ENCODE measurements at regions not wholly inside any gene's neighbourhood (a gene's known extent, or its start where the extent isn't known, plus 50 kb on each side); places are given as distances from the start of the nearest gene placed in this dataset.

GRCh38 chr12:59452746-59453145 lies 143.1 kb upstream of the SLC16A7 start:
- TF ChIP-seq TEAD4 (IDR thresholded peaks at IDR 0.05) = no peak

GRCh38 chr12:59452259-59452658 lies 143.6 kb upstream of the SLC16A7 start:
- TF ChIP-seq ZBTB7A (IDR thresholded peaks at IDR 0.05; ENCODE audit: low read depth) (no peak), EP300 (IDR thresholded peaks at IDR 0.05; ENCODE audit: borderline replicate concordance) (no peak), RAD21 (IDR thresholded peaks at IDR 0.05; ENCODE audit: low read depth) (no peak), MAX (IDR thresholded peaks at IDR 0.05) (no peak), FOXM1 (IDR thresholded peaks at IDR 0.05; ENCODE audit: borderline replicate concordance, low read depth) (no peak)

- TF ChIP-seq MAX (IDR thresholded peaks at IDR 0.05) (no peak), CEBPB (IDR thresholded peaks at IDR 0.05) (no peak), NFIC (IDR thresholded peaks at IDR 0.05) (no peak), CREB1 (IDR thresholded peaks at IDR 0.05; ENCODE audit: low read depth) (no peak)
Observed at GRCh38 chr12:59446116-59446515, 149.7 kb upstream of the SLC16A7 start.

GRCh38 chr12:59444932-59445331 lies 150.9 kb upstream of the SLC16A7 start:
- TF ChIP-seq TCF12 (IDR thresholded peaks at IDR 0.05; ENCODE audit: low read depth) (no peak), RAD21 (IDR thresholded peaks at IDR 0.05; ENCODE audit: low read depth) (peak; percentile 41; the same call in 1 of the 2 replicates)

- TF ChIP-seq FOXM1 (IDR thresholded peaks at IDR 0.05; ENCODE audit: borderline replicate concordance, low read depth) (no peak), USF1 (IDR thresholded peaks at IDR 0.05) (no peak), TEAD4 (IDR thresholded peaks at IDR 0.05) (no peak), TAF1 (IDR thresholded peaks at IDR 0.05; ENCODE audit: low read depth) (no peak), EGR1 (IDR thresholded peaks at IDR 0.05) (no peak), ZBTB7A (IDR thresholded peaks at IDR 0.05; ENCODE audit: low read depth) (no peak), RAD21 (IDR thresholded peaks at IDR 0.05; ENCODE audit: low read depth) (no peak)
Observed at GRCh38 chr12:59432057-59432456, 163.8 kb upstream of the SLC16A7 start.

GRCh38 chr12:59431266-59431665 lies 164.6 kb upstream of the SLC16A7 start:
- TF ChIP-seq CREB1 (IDR thresholded peaks at IDR 0.05; ENCODE audit: low read depth) = no peak
- TF ChIP-seq RAD21 (IDR thresholded peaks at IDR 0.05; ENCODE audit: low read depth) = peak; percentile 20; the same call in 1 of the 2 replicates
- no peak for TF ChIP-seq NFIC (IDR thresholded peaks at IDR 0.05)
- TF ChIP-seq TAF1 (IDR thresholded peaks at IDR 0.05; ENCODE audit: low read depth) = no peak

- TF ChIP-seq TCF12 (IDR thresholded peaks at IDR 0.05; ENCODE audit: low read depth) (no peak), FOXM1 (IDR thresholded peaks at IDR 0.05; ENCODE audit: borderline replicate concordance, low read depth) (no peak), REST (IDR thresholded peaks at IDR 0.05; ENCODE audit: low read depth) (no peak), EP300 (IDR thresholded peaks at IDR 0.05; ENCODE audit: borderline replicate concordance) (no peak), YY1 (IDR thresholded peaks at IDR 0.05; ENCODE audit: low read depth) (no peak), TAF1 (IDR thresholded peaks at IDR 0.05; ENCODE audit: low read depth) (no peak)
Observed at GRCh38 chr12:59429766-59430165, 166.1 kb upstream of the SLC16A7 start.

- no peak for TF ChIP-seq YY1 (IDR thresholded peaks at IDR 0.05; ENCODE audit: low read depth)
- no peak for TF ChIP-seq CREB1 (IDR thresholded peaks at IDR 0.05; ENCODE audit: low read depth)
- no peak for TF ChIP-seq EP300 (IDR thresholded peaks at IDR 0.05; ENCODE audit: borderline replicate concordance)
- TF ChIP-seq TCF12 (IDR thresholded peaks at IDR 0.05; ENCODE audit: low read depth) = no peak
Observed at GRCh38 chr12:59425798-59426197, 170.0 kb upstream of the SLC16A7 start.

- no peak for TF ChIP-seq CEBPB (IDR thresholded peaks at IDR 0.05)
- no peak for TF ChIP-seq TCF12 (IDR thresholded peaks at IDR 0.05; ENCODE audit: low read depth)
- no peak for TF ChIP-seq TEAD4 (IDR thresholded peaks at IDR 0.05)
- no peak for TF ChIP-seq YY1 (IDR thresholded peaks at IDR 0.05; ENCODE audit: low read depth)
- no peak for TF ChIP-seq ZBTB7A (IDR thresholded peaks at IDR 0.05; ENCODE audit: low read depth)
- no peak for TF ChIP-seq REST (IDR thresholded peaks at IDR 0.05; ENCODE audit: low read depth)
- TF ChIP-seq RAD21 (IDR thresholded peaks at IDR 0.05; ENCODE audit: low read depth) = no peak
- TF ChIP-seq TAF1 (IDR thresholded peaks at IDR 0.05; ENCODE audit: low read depth) = no peak
- no peak for TF ChIP-seq CREB1 (IDR thresholded peaks at IDR 0.05; ENCODE audit: low read depth)
- no peak for TF ChIP-seq EP300 (IDR thresholded peaks at IDR 0.05; ENCODE audit: borderline replicate concordance)
- no peak for TF ChIP-seq EGR1 (IDR thresholded peaks at IDR 0.05)
- TF ChIP-seq FOXM1 (IDR thresholded peaks at IDR 0.05; ENCODE audit: borderline replicate concordance, low read depth) = no peak
- TF ChIP-seq USF1 (IDR thresholded peaks at IDR 0.05) = no peak
- TF ChIP-seq MAX (IDR thresholded peaks at IDR 0.05) = no peak
- no peak for TF ChIP-seq NFIC (IDR thresholded peaks at IDR 0.05)
Observed at GRCh38 chr12:59414051-59414450, 181.8 kb upstream of the SLC16A7 start.
